Stomach (tissue), 8 donors: ENCODE measurements at regions not wholly inside any gene's neighbourhood (a gene's known extent, or its start where the extent isn't known, plus 50 kb on each side); places are given as distances from the start of the nearest gene placed in this dataset.

Experiments used
- DNase-seq, 2 donors: peaks; one replicate each; pipeline versions ENCODE4 v3.0.0 to v3.0.0-alpha.2; 2013 to 2019
- H3K27ac ChIP-seq, 5 donors: fragments of 200-600 bp in 4 of 5; sonication (generic) in 4 of 5; one replicate each; pipeline ENCODE4 v1.5.1; 2013 to 2019; ENCODE audit warnings: mild to moderate bottlenecking in 1 of 5, moderate library complexity in 1 of 5
- H3K27me3 ChIP-seq, 3 donors: fragments of 200-600 bp; sonication (generic); one replicate each; pipeline ENCODE4 v1.5.1; 2017 to 2019; ENCODE audit warnings: mixed run types in 1 of 3
- H3K36me3 ChIP-seq, 4 donors: fragments of 200-600 bp; sonication (generic); 1 replicate in 3 of 4; 2 replicates in 1 of 4; pipeline ENCODE4 v1.5.1; 2016 to 2019
- H3K4me1 ChIP-seq, 4 donors: fragments of 200-600 bp; sonication (generic); one replicate each; pipeline ENCODE4 v1.5.1; 2016 to 2019
- H3K4me3 ChIP-seq, 4 donors: fragments of 200-600 bp; sonication (generic) in 3 of 4; one replicate each; pipeline ENCODE4 v1.5.1; 2016 to 2019; ENCODE audit warnings: mild to moderate bottlenecking in 1 of 4
- H3K9me3 ChIP-seq, 4 donors: fragments of 200-600 bp; sonication (generic); one replicate each; pipeline ENCODE4 v1.5.1; 2016 to 2019
- EP300 ChIP-seq: sonication (generic); formaldehyde crosslinking; IDR thresholded peaks from one replicate; pipeline ENCODE4 v1.6.1; 2017; ENCODE audit warnings: antibody characterized with exemption
- POLR2A ChIP-seq, 4 donors: fragments of 450-650 bp; IDR thresholded peaks; one replicate each; pipeline ENCODE4 v1.6.1; 2016; ENCODE audit warnings: antibody characterized with exemption in 4 of 4, control low read depth in 2 of 4, mild to moderate bottlenecking in 1 of 4, moderate library complexity in 1 of 4
- POLR2AphosphoS5 ChIP-seq, 3 donors: sonication (generic); formaldehyde crosslinking; IDR thresholded peaks; one replicate each; pipeline ENCODE4 v1.6.1; 2016; ENCODE audit warnings: antibody characterized with exemption in 3 of 3
- WGBS, 5 donors: extraction: QIAGEN DNeasy Blood & Tissue Kit in 3 of 5; methylation state at CpG; one replicate each; pipeline versions ENCODE4 v1.1.5 to v1.1.7; 2013 to 2018; 5-methylcytosine and 5-hydroxymethylcytosine counted together
- intact Hi-C: fragments of 100-400 bp; cut with DNase I; formaldehyde crosslinking; loops from one replicate; pipeline ENCODE4 v1.15.1; 2023; ENCODE audit warnings: low total_unique reads
- TF ChIP-seq, protein P1 (sequence below), 7 experiments: fragments of 450-650 bp in 4 of 7; fragments of 200-600 bp in 3 of 7; sonication (generic) in 3 of 7; IDR thresholded peaks; one replicate each; pipeline ENCODE4 v1.5.1; 2016 to 2019; ENCODE audit warnings: antibody characterized with exemption in 7 of 7, control low read depth in 2 of 7, mild to moderate bottlenecking in 1 of 7
- donor health status: healthy with polysubstance abuse.
- donor health status: Bipolar disorder and iron deficiency.
- donor health status: healthy.

DNA sequence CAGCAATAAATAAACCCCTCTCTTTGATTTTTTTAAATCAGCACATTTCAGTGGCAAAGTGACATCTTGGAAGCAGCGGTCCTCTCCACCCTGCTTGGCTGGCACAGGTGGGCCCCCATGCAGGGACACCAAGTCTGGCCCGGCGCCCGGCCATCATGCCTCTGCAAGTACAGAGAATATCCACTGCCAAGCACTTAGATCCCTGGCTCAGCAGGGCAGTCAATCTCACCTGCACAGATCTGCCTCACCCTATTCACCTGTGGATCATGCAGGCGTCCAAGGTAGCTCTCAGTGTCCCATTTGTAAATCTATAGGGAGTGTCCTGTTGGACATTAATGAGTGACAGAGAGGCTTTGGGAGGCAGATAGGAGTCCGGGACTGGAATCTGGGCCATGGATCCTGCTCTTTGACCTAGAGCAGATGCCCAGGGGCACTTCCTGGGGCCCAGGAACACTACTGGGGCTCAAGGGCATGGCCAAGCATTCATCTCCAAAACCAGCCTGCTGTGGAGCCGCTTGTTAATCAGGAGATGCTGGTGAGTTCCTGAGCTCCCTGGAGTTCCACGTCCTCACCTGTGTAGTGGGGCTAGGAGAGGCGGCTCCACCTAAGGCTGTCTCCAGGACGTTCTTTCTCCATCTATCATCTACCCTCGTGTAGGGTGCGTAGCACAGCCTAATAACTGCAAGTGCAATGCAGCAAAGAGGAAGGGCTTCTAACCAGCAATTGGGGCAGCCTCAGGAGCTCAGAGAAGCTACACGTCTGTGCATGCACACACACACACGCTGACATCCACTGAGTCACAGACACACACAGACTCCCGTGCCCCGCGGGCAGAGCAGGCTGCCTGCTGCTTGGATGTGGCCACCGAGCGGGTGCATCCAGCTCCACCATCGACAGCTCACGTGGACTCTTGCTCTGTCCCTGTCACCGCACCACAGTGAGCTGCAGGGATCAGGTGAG, 123.6 kb downstream of the OAT start:
- intact Hi-C loops = no loop called here
- WGBS, 5 donors = 77 to 88% (median 85%) methylated on average over 17 to 22 of the region's 22 CpGs
- Histone ChIP-seq H3K9me3 (peaks cover 0 to 4% (median 2%) of the 10 kb centered on the region in 4 donors), H3K4me1 (peaks cover 0 to 3% (median 0%) of the 10 kb centered on the region in 4 donors), H3K36me3 (no peaks in the 10 kb centered on the region), H3K27ac (no peak overlapping the region), H3K27me3 (no peaks in the 10 kb centered on the region), H3K4me3 (no peak overlapping the region)
- TF ChIP-seq, protein P1, sequence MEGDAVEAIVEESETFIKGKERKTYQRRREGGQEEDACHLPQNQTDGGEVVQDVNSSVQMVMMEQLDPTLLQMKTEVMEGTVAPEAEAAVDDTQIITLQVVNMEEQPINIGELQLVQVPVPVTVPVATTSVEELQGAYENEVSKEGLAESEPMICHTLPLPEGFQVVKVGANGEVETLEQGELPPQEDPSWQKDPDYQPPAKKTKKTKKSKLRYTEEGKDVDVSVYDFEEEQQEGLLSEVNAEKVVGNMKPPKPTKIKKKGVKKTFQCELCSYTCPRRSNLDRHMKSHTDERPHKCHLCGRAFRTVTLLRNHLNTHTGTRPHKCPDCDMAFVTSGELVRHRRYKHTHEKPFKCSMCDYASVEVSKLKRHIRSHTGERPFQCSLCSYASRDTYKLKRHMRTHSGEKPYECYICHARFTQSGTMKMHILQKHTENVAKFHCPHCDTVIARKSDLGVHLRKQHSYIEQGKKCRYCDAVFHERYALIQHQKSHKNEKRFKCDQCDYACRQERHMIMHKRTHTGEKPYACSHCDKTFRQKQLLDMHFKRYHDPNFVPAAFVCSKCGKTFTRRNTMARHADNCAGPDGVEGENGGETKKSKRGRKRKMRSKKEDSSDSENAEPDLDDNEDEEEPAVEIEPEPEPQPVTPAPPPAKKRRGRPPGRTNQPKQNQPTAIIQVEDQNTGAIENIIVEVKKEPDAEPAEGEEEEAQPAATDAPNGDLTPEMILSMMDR (IDR thresholded peaks at IDR 0.05) = no peak
- TF ChIP-seq EP300 = no peak
- TF ChIP-seq POLR2AphosphoS5 (IDR thresholded peaks at IDR 0.05) = no peak
- TF ChIP-seq POLR2A (IDR thresholded peaks at IDR 0.05) = no peak
- no peak for DNase-seq

DNA sequence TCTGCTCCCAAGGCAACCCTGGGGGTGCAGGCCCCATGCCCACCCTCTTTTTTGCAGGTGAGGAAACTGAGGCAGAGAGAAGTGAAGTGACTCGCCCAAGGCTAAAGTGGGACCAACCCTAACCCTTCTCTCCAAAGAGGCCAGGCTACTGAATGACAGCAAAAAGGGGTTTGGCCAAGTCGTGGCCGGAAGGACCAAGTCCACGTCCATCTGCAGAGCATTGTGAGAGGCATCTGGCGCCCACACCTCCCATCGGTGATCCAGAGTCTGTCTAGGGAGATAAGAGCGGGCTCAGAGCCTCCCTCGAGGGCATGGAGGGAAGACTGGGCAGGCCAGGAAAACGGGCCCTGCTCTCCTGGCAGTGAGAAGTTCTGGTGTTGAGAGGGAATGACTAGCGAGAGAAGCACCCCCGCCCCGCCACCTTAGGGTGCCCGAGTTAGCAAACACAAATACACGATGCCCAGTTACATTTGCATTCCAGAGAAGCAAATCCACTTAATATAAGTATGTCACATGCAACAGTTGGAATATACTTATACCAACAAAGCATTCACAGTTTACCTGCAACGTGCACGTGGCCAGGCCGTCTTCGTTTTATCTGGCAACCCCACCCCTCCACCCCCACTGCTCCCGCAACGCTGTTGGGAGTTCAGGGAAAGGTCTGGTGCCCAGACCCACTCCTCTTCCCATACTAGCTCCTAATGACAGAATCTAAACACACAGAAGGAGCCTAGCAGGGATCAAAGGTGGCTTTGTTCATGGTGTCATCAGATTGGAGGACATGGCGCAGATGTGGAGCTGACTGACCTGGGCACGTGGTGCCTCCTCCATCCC, 124.9 kb downstream of the OAT start:
- WGBS, 5 donors = 74 to 82% (median 79%) methylated on average over 22 of the region's 22 CpGs
- TF ChIP-seq EP300 = no peak
- TF ChIP-seq POLR2AphosphoS5 (IDR thresholded peaks at IDR 0.05) = no peak
- no peak for TF ChIP-seq POLR2A (IDR thresholded peaks at IDR 0.05)
- TF ChIP-seq, protein P1 (IDR thresholded peaks at IDR 0.05) = no peak
- H3K36me3 ChIP-seq = no peaks in the 10 kb centered on the region
- intact Hi-C loops = no loop called here
- no peaks in the 10 kb centered on the region for H3K27me3 ChIP-seq
- no peak overlapping the region for H3K27ac ChIP-seq
- no peaks in the 10 kb centered on the region for H3K9me3 ChIP-seq
- H3K4me3 ChIP-seq = no peak overlapping the region
- H3K4me1 ChIP-seq = peaks cover 0 to 7% (median 0%) of the 10 kb centered on the region in 4 donors
- DNase-seq = no peak

DNA sequence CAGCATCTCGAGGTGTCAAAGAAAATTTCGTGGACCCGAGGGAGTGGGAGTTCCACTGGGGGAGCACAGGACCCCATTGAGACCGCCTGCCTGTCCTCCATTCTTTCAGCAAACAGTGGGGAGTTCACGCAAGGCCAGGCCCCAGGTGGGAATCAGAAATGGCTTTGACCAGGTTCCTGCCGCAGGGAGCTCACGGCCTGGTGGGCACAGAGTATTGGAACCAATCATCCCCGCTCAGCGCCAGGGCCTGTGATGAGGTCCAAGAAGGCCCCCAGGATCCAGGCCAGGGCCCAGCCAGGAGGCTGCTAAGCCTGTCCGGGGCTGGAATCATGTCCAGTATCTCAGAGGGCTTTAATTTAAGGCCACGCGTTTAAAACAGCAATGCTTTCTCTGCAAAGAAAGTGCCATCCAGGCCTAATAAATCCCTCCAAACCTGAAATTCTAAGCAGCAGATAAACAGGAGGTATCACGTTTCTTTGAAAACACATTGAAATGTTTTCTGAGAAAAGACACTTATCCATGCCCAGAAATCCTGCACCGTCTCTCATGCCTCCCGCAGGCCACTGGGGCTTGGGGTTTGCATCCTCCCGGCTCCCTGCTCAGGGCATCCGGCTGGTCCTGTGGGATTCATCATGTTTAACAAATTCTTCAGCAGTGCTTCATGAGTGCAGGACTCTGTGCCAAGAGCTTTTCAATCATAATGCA, 125.7 kb downstream of the OAT start:
- 84 to 91% (median 87%) methylated on average over 17 of the region's 17 CpGs for WGBS, 5 donors
- no peak for DNase-seq
- Histone ChIP-seq H3K9me3 (no peaks in the 10 kb centered on the region), H3K27me3 (no peaks in the 10 kb centered on the region), H3K36me3 (no peaks in the 10 kb centered on the region), H3K27ac (no peak overlapping the region), H3K4me1 (peaks cover 0 to 7% (median 0%) of the 10 kb centered on the region in 4 donors), H3K4me3 (no peak overlapping the region)
- TF ChIP-seq EP300 (no peak), POLR2AphosphoS5 (IDR thresholded peaks at IDR 0.05) (no peak), POLR2A (IDR thresholded peaks at IDR 0.05) (no peak)
- TF ChIP-seq, protein P1 (IDR thresholded peaks at IDR 0.05) = no peak
- intact Hi-C loops = no loop called here
